ENCODE measurements at regions not wholly inside any gene's neighbourhood (a gene's known extent, or its start where the extent isn't known, plus 50 kb on each side); places are given as distances from the start of the nearest gene placed in this dataset.

DNA sequence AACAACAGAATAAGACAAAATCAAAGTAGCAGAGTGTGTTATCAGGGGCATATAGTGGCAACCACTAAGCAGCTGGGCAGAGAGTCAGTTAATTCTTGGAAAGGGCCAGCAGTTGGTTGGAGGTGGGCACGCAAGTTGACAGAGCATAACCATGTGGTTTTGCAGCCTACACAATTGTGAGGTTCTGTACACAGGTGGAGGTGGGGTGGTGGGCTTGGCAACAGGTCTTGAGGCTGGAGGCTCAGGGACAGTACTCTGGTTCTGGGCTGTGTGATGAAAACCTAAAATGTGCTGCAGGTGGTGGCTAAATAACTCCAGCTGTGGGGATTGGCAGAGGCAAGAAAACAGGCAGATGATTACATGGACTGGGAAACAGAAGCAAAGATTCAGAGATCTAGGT is 1112.7 kb downstream of the PDHA2 start:
- Mint-ChIP-seq H3K4me1 (ENCODE audit: low read depth) (no peaks in the 10 kb centered on the region), H3K27me3 (ENCODE audit: insufficient read depth) (no peaks in the 10 kb centered on the region), H3K36me3 (ENCODE audit: low read depth) (no peaks in the 10 kb centered on the region), H3K4me3 (no peak overlapping the region), H3K27ac (no peak overlapping the region), H3K9me3 (peaks cover 6% of the 10 kb centered on the region)
- no peak for DNase-seq (ENCODE audit: low spot score)
- intact Hi-C loops (cut with micrococcal nuclease) = no loop called here

DNA sequence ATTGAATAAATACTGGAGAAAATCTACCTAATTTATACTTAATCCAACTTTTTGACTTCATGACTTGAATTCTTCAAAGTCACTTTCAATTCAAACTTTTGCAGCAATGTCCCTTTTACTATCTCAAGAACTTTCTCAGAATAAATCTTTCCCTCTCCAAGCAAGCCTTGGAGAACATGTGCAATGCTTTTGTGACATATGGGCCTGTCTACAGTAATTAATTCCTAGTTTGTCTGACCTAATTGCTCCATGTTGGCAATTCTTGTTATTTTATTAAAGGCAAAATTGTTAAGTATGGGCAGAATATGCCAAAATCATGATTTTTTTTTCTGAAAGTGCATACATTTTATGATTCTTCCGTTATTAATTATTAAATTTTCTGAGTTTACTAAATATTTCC is 1115.3 kb downstream of the PDHA2 start:
- intact Hi-C loops (cut with micrococcal nuclease) = no loop called here
- H3K27ac Mint-ChIP-seq = no peak overlapping the region
- H3K27me3 Mint-ChIP-seq (ENCODE audit: insufficient read depth) = no peaks in the 10 kb centered on the region
- no peaks in the 10 kb centered on the region for H3K4me1 Mint-ChIP-seq (ENCODE audit: low read depth)
- H3K36me3 Mint-ChIP-seq (ENCODE audit: low read depth) = no peaks in the 10 kb centered on the region
- DNase-seq (ENCODE audit: low spot score) = no peak
- no peak overlapping the region for H3K4me3 Mint-ChIP-seq
- H3K9me3 Mint-ChIP-seq = peaks cover 6% of the 10 kb centered on the region

DNA sequence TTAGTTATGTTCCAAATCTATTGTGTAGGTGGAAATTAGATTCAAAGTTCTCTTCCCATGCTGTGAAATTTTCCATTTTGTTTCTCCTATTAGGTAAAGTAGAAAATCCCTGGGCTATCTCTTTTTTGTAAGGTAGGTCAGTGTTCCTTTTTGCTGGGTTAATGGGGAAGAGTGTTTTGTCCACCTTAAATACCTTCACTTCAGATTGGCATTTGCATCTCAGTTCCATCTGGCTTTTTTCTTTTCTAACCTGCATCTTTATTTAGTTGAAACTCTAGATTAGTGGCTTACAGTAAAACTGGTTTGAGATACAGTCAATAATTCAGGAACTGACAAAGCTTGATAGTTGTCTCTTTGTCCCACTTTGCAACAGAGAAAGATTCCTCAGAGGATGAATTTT is 1115.8 kb downstream of the PDHA2 start:
- intact Hi-C loops (cut with micrococcal nuclease) = no loop called here
- Mint-ChIP-seq H3K9me3 (peaks cover 5% of the 10 kb centered on the region), H3K36me3 (ENCODE audit: low read depth) (no peaks in the 10 kb centered on the region), H3K4me3 (no peak overlapping the region), H3K4me1 (ENCODE audit: low read depth) (no peaks in the 10 kb centered on the region), H3K27me3 (ENCODE audit: insufficient read depth) (no peaks in the 10 kb centered on the region), H3K27ac (no peak overlapping the region)
- no peak for DNase-seq (ENCODE audit: low spot score)

DNA sequence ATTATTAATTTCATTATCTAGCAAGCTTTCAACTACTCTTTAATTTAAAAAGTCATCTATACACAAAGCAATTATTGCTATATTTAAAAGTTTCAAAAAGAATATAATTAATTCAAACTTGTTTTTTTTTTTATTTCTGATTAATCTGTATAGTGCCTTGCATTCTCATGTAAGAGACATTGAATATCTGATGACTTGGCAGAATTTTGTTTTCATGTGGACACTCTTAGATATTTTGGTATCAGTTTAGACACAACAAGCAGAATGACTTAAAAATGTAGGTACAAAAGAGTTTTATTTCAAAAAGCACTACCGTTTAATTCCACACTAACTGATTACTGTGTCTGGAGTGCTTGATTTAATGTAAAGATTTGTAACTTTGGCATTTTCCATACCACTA is 1129.6 kb downstream of the PDHA2 start:
- H3K4me1 Mint-ChIP-seq (ENCODE audit: low read depth) = no peaks in the 10 kb centered on the region
- H3K36me3 Mint-ChIP-seq (ENCODE audit: low read depth) = no peaks in the 10 kb centered on the region
- no peaks in the 10 kb centered on the region for H3K9me3 Mint-ChIP-seq
- intact Hi-C loops (cut with micrococcal nuclease) = no loop called here
- DNase-seq (ENCODE audit: low spot score) = no peak
- no peaks in the 10 kb centered on the region for H3K27me3 Mint-ChIP-seq (ENCODE audit: insufficient read depth)
- H3K4me3 Mint-ChIP-seq = no peak overlapping the region
- H3K27ac Mint-ChIP-seq = no peak overlapping the region

GRCh38 chr4:96972920-96973319 is 1133.0 kb downstream of the PDHA2 start:
- no peaks in the 10 kb centered on the region for H3K36me3 Mint-ChIP-seq (ENCODE audit: low read depth)
- intact Hi-C loops (cut with micrococcal nuclease) = no loop called here
- no peak for DNase-seq (ENCODE audit: low spot score)
- H3K27me3 Mint-ChIP-seq (ENCODE audit: insufficient read depth) = no peaks in the 10 kb centered on the region
- no peaks in the 10 kb centered on the region for H3K9me3 Mint-ChIP-seq
- H3K4me1 Mint-ChIP-seq (ENCODE audit: low read depth) = no peaks in the 10 kb centered on the region
- H3K27ac Mint-ChIP-seq = no peak overlapping the region
- H3K4me3 Mint-ChIP-seq = no peak overlapping the region

GRCh38 chr4:96974295-96974694 is 1134.4 kb downstream of the PDHA2 start:
- intact Hi-C loops (cut with micrococcal nuclease) = no loop called here
- Mint-ChIP-seq H3K4me3 (no peak overlapping the region), H3K36me3 (ENCODE audit: low read depth) (no peaks in the 10 kb centered on the region), H3K27ac (no peak overlapping the region), H3K9me3 (no peaks in the 10 kb centered on the region), H3K27me3 (ENCODE audit: insufficient read depth) (no peaks in the 10 kb centered on the region), H3K4me1 (ENCODE audit: low read depth) (no peaks in the 10 kb centered on the region)
- no peak for DNase-seq (ENCODE audit: low spot score)

DNA sequence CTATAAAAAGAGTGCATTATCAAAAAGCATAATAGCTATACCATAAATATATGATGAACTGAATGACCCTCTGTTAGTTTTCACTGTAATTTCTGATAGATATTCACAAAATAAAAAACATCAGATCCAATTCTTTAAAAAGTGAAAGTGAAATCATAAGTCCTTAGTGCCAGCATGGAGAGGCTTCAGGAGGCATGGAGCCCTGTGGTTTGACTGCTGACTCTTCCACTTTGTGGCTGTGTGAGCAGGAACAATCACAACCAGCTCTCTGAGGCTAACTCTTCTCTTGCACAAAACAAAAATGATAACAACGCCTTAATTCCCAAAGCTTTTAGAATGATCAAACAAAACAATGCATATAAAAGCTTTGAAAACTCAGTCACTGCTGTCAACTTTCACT is 1143.9 kb downstream of the PDHA2 start:
- no peaks in the 10 kb centered on the region for H3K36me3 Mint-ChIP-seq (ENCODE audit: low read depth)
- no peak overlapping the region for H3K27ac Mint-ChIP-seq
- no peak overlapping the region for H3K4me3 Mint-ChIP-seq
- peaks cover 3% of the 10 kb centered on the region for H3K9me3 Mint-ChIP-seq
- no peaks in the 10 kb centered on the region for H3K4me1 Mint-ChIP-seq (ENCODE audit: low read depth)
- no peak for DNase-seq (ENCODE audit: low spot score)
- H3K27me3 Mint-ChIP-seq (ENCODE audit: insufficient read depth) = no peaks in the 10 kb centered on the region
- intact Hi-C loops (cut with micrococcal nuclease) = no loop called here

GRCh38 chr4:96986816-96987215 is 1146.9 kb downstream of the PDHA2 start:
- H3K9me3 Mint-ChIP-seq = no peaks in the 10 kb centered on the region
- DNase-seq (ENCODE audit: low spot score) = no peak
- H3K4me1 Mint-ChIP-seq (ENCODE audit: low read depth) = no peaks in the 10 kb centered on the region
- H3K27me3 Mint-ChIP-seq (ENCODE audit: insufficient read depth) = no peaks in the 10 kb centered on the region
- no peak overlapping the region for H3K4me3 Mint-ChIP-seq
- intact Hi-C loops (cut with micrococcal nuclease) = no loop called here
- H3K27ac Mint-ChIP-seq = no peak overlapping the region
- no peaks in the 10 kb centered on the region for H3K36me3 Mint-ChIP-seq (ENCODE audit: low read depth)

DNA sequence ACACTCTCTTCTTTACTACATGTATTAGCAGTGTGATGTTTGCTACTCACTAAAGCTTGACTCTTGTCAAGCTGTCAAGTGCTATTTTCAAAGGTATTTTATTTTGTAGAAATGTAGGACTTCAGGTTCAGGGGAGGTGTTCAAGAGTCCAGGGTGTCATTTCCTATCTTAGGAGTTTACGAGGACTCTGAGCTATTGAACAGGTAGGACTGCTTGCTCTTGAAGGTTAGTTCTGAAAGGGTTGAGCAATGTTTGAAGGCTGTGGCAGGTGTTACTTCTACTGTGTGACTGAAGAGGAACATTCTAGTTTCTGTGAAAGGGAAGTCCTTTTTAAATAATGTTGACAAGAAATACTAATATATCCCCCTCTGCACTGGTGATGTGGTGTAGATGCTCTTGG is 1151.2 kb downstream of the PDHA2 start:
- H3K4me3 Mint-ChIP-seq = no peak overlapping the region
- no peaks in the 10 kb centered on the region for H3K4me1 Mint-ChIP-seq (ENCODE audit: low read depth)
- no peaks in the 10 kb centered on the region for H3K36me3 Mint-ChIP-seq (ENCODE audit: low read depth)
- no peak for DNase-seq (ENCODE audit: low spot score)
- no peak overlapping the region for H3K27ac Mint-ChIP-seq
- no peaks in the 10 kb centered on the region for H3K9me3 Mint-ChIP-seq
- no peaks in the 10 kb centered on the region for H3K27me3 Mint-ChIP-seq (ENCODE audit: insufficient read depth)
- intact Hi-C loops (cut with micrococcal nuclease) = no loop called here

DNA sequence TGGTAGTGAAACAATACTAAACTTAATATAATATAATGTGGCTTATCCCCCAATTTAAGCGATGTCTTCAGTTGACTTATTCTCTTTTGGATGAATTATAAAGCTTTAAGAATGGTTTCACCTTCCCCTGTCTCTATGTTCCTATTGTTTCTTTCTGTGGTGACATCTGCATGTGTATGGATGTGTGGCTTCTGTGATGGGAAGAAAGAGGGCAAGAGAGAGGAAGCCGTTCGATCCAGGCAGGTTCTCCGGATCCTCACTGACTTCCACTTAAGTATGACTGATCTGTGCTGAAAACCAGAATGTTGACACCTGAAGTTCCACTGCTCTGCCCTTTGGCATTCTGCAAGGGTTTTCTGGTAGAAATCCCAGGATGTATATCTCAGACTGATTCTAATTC is 1150.8 kb downstream of the STPG2 start:
- Mint-ChIP-seq H3K27me3 (ENCODE audit: insufficient read depth) (no peaks in the 10 kb centered on the region), H3K36me3 (ENCODE audit: low read depth) (no peaks in the 10 kb centered on the region), H3K9me3 (no peaks in the 10 kb centered on the region), H3K4me1 (ENCODE audit: low read depth) (no peaks in the 10 kb centered on the region), H3K27ac (no peak overlapping the region), H3K4me3 (no peak overlapping the region)
- no peak for DNase-seq (ENCODE audit: low spot score)
- intact Hi-C loops (cut with micrococcal nuclease) = no loop called here

DNA sequence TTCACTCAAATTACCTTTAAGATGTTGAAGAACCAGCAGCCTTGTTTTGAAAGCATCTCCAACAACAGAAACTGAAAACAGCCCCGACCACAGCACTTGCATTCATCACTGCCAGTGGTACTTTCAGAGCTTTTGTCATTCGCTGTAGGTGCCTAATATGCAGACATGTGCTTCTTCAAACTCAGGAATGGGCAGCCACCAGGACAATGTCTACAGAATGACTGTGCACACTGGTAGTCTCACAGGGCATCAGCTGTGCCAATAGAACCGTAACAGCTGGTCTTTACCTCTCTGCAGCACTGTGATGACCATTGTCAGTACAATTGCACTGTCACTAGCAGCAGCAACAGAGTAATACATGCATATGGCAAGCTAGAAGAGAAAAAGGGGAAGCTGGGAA is 1149.7 kb downstream of the STPG2 start:
- no peaks in the 10 kb centered on the region for H3K27me3 Mint-ChIP-seq (ENCODE audit: insufficient read depth)
- H3K27ac Mint-ChIP-seq = no peak overlapping the region
- intact Hi-C loops (cut with micrococcal nuclease) = no loop called here
- H3K36me3 Mint-ChIP-seq (ENCODE audit: low read depth) = no peaks in the 10 kb centered on the region
- no peaks in the 10 kb centered on the region for H3K9me3 Mint-ChIP-seq
- H3K4me3 Mint-ChIP-seq = no peak overlapping the region
- H3K4me1 Mint-ChIP-seq (ENCODE audit: low read depth) = no peaks in the 10 kb centered on the region
- DNase-seq (ENCODE audit: low spot score) = no peak

GRCh38 chr4:97003715-97004114 is 1139.6 kb downstream of the STPG2 start:
- H3K4me1 Mint-ChIP-seq (ENCODE audit: low read depth) = no peaks in the 10 kb centered on the region
- no peak overlapping the region for H3K27ac Mint-ChIP-seq
- no peaks in the 10 kb centered on the region for H3K27me3 Mint-ChIP-seq (ENCODE audit: insufficient read depth)
- intact Hi-C loops (cut with micrococcal nuclease) = no loop called here
- no peaks in the 10 kb centered on the region for H3K9me3 Mint-ChIP-seq
- no peaks in the 10 kb centered on the region for H3K36me3 Mint-ChIP-seq (ENCODE audit: low read depth)
- H3K4me3 Mint-ChIP-seq = no peak overlapping the region
- no peak for DNase-seq (ENCODE audit: low spot score)

GRCh38 chr4:97013309-97013708 is 1130.0 kb downstream of the STPG2 start:
- Mint-ChIP-seq H3K4me1 (ENCODE audit: low read depth) (no peaks in the 10 kb centered on the region), H3K27ac (no peak overlapping the region), H3K27me3 (ENCODE audit: insufficient read depth) (no peaks in the 10 kb centered on the region), H3K36me3 (ENCODE audit: low read depth) (no peaks in the 10 kb centered on the region), H3K9me3 (no peaks in the 10 kb centered on the region), H3K4me3 (no peak overlapping the region)
- intact Hi-C loops (cut with micrococcal nuclease) = no loop called here
- no peak for DNase-seq (ENCODE audit: low spot score)

DNA sequence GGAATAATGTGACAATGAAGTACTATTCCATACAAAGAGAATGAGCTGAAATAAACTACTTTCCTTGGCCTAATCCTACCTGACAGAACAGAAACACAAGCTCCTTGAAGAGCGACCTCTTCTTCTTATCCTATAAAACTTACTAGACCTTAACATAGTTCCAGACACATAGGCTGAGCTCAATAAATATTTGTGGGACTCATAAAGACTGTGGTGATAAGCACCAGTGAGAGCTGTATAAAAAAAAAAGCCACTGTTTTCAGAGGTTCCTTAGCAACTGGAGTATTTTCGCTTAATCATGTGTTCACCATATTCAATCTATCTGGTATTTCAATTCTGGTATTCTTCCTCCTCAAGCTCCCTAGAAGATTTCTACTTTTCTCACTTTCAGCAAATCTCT is 1129.6 kb downstream of the STPG2 start:
- Mint-ChIP-seq H3K36me3 (ENCODE audit: low read depth) (no peaks in the 10 kb centered on the region), H3K4me3 (no peak overlapping the region), H3K27me3 (ENCODE audit: insufficient read depth) (no peaks in the 10 kb centered on the region), H3K9me3 (no peaks in the 10 kb centered on the region), H3K4me1 (ENCODE audit: low read depth) (no peaks in the 10 kb centered on the region), H3K27ac (no peak overlapping the region)
- intact Hi-C loops (cut with micrococcal nuclease) = no loop called here
- no peak for DNase-seq (ENCODE audit: low spot score)
